B cell (primary cell): ENCODE measurements at regions not wholly inside any gene's neighbourhood (a gene's known extent, or its start where the extent isn't known, plus 50 kb on each side); places are given as distances from the start of the nearest gene placed in this dataset.

Experiments
- ATAC-seq: fragments of 200-7000 bp; cut with Tn5 transposase; one replicate; pipeline ENCODE4 v1.10.0; 2021; ENCODE audit warnings: low read depth, mild to moderate bottlenecking, moderate number of reproducible peaks, moderate library complexity
- CTCF ChIA-PET: fragments of 350-600 bp; sonication (Branson Sonifier 250); formaldehyde crosslinking; loops from one replicate; lab custom pipeline; 2021; ENCODE audit warnings: antibody characterized with exemption, inconsistent platforms; lab: Charles Lee
- POLR2A ChIA-PET: fragments of 350-600 bp; sonication (Branson Sonifier 250); formaldehyde crosslinking; loops from one replicate; lab custom pipeline; 2021; ENCODE audit warnings: antibody characterized with exemption; lab: Charles Lee
- DNase-seq: peaks from one replicate; pipeline ENCODE4 v3.0.0; 2013
- H2AFZ ChIP-seq: 2 replicates; pipeline ENCODE4 v1.6.1; 2012; ENCODE audit warnings: mild to moderate bottlenecking, low read depth, low read length; ENCODE audit not compliant: insufficient read depth, poor library complexity, severe bottlenecking
- H3K27ac ChIP-seq, 2 donors: 1 replicate in 1 of 2; 2 replicates in 1 of 2; pipeline ENCODE4 v1.5.1; 2012 to 2013; ENCODE audit warnings: low read length in 2 of 2, mild to moderate bottlenecking in 2 of 2, moderate library complexity in 1 of 2
- H3K27me3 ChIP-seq, 4 experiments: fragments of 200-600 bp in 1 of 4; sonication (generic) in 1 of 4; replicated peaks in 1 of 4; 1 replicate in 2 of 4; 2 replicates in 2 of 4; pipeline versions ENCODE4 v1.6.1 to v1.7.0; 2013 to 2016; ENCODE audit warnings: low read length in 3 of 4, mild to moderate bottlenecking in 2 of 4, mixed read lengths in 1 of 4, moderate library complexity in 1 of 4; ENCODE audit not compliant: insufficient read depth in 4 of 4, control insufficient read depth in 3 of 4; ENCODE audit errors: control extremely low read depth in 1 of 4
- H3K36me3 ChIP-seq, 2 experiments: replicated peaks in 1 of 2; 1 replicate in 1 of 2; 2 replicates in 1 of 2; pipeline versions ENCODE4 v1.6.1 to v1.7.1; 2013; ENCODE audit warnings: low read length in 1 of 2; ENCODE audit not compliant: insufficient read depth in 2 of 2, control insufficient read depth in 1 of 2; ENCODE audit errors: control extremely low read depth in 1 of 2, extremely low read depth in 1 of 2
- H3K4me1 ChIP-seq, 2 donors: fragments of 200-600 bp in 1 of 2; sonication (generic) in 1 of 2; 1 replicate in 1 of 2; 2 replicates in 1 of 2; pipeline versions ENCODE4 v1.5.1 to v1.6.1; 2013 to 2017; ENCODE audit warnings: low read length in 2 of 2; ENCODE audit not compliant: control insufficient read depth in 2 of 2, insufficient read depth in 2 of 2
- H3K4me2 ChIP-seq: replicated peaks from 2 replicates; pipeline ENCODE3; 2012; ENCODE audit warnings: mild to moderate bottlenecking, low read depth, low read length; ENCODE audit not compliant: poor library complexity, severe bottlenecking
- H3K4me3 ChIP-seq, 5 experiments: fragments of 200-600 bp in 1 of 5; sonication (generic) in 1 of 5; 1 replicate in 3 of 5; 2 replicates in 2 of 5; pipeline versions ENCODE4 v1.5.1 to v1.7.0; 2011 to 2016; ENCODE audit warnings: low read length in 4 of 5, mild to moderate bottlenecking in 4 of 5, low read depth in 2 of 5, control low read depth in 1 of 5, moderate library complexity in 1 of 5; ENCODE audit not compliant: insufficient read depth in 1 of 5; ENCODE audit errors: control extremely low read depth in 1 of 5, extremely low read depth in 1 of 5
- H3K79me2 ChIP-seq: fragments of 200-600 bp; sonication (generic); one replicate; pipeline ENCODE4 v1.6.0; 2016; ENCODE audit warnings: low read length; ENCODE audit not compliant: control insufficient read depth, insufficient read depth
- H3K9ac ChIP-seq: fragments of 200-600 bp; sonication (generic); 2 replicates; pipeline ENCODE4 v1.6.1; 2017; ENCODE audit warnings: mild to moderate bottlenecking, low read length, moderate library complexity
- H3K9me3 ChIP-seq, 3 donors: one replicate each; pipeline versions ENCODE4 v1.6.1 to v1.7.1; 2013; ENCODE audit warnings: low read length in 2 of 3; ENCODE audit not compliant: control insufficient read depth in 2 of 3, insufficient read depth in 1 of 3; ENCODE audit errors: control extremely low read depth in 1 of 3
- H4K20me1 ChIP-seq: 2 replicates; pipeline ENCODE4 v1.6.0; 2012; ENCODE audit warnings: mild to moderate bottlenecking, low read length; ENCODE audit not compliant: insufficient read depth, control insufficient read depth, poor library complexity, severe bottlenecking
- H3K27ac Mint-ChIP-seq: one replicate; pipeline ENCODE4 v1.8.0; 2021; ENCODE audit warnings: mixed read lengths
- H3K27me3 Mint-ChIP-seq: one replicate; pipeline ENCODE4 v1.8.0; 2021; ENCODE audit warnings: mixed read lengths
- H3K4me1 Mint-ChIP-seq: one replicate; pipeline ENCODE4 v1.8.0; 2021; ENCODE audit warnings: mixed read lengths
- H3K4me3 Mint-ChIP-seq: one replicate; pipeline ENCODE4 v1.8.0; 2021; ENCODE audit warnings: mixed read lengths
- H3K9me3 Mint-ChIP-seq: one replicate; pipeline ENCODE4 v1.8.0; 2022; ENCODE audit warnings: mixed read lengths; ENCODE audit not compliant: insufficient read depth
- EZH2 ChIP-seq: IDR thresholded peaks from 2 replicates; pipeline ENCODE4 v1.6.1; 2012; ENCODE audit warnings: borderline replicate concordance, low read depth, mild to moderate bottlenecking, moderate library complexity, low read length; ENCODE audit not compliant: insufficient read depth, poor library complexity, severe bottlenecking
- WGBS: methylation state at CpG from one replicate; pipeline ENCODE4 v1.1.5; 2013; ENCODE audit warnings: missing lambda C conversion rate; ENCODE audit not compliant: insufficient coverage; 5-methylcytosine and 5-hydroxymethylcytosine counted together
- intact Hi-C: fragments of 100-400 bp; cut with micrococcal nuclease; formaldehyde crosslinking; loops from one replicate; pipeline ENCODE4 v1.10.0; 2022
- TF ChIP-seq, protein P1 (sequence below): fragments of 200-600 bp; IDR thresholded peaks from one replicate; pipeline ENCODE4 v1.8.0; 2022; ENCODE audit warnings: antibody characterized with exemption, mild to moderate bottlenecking

DNA sequence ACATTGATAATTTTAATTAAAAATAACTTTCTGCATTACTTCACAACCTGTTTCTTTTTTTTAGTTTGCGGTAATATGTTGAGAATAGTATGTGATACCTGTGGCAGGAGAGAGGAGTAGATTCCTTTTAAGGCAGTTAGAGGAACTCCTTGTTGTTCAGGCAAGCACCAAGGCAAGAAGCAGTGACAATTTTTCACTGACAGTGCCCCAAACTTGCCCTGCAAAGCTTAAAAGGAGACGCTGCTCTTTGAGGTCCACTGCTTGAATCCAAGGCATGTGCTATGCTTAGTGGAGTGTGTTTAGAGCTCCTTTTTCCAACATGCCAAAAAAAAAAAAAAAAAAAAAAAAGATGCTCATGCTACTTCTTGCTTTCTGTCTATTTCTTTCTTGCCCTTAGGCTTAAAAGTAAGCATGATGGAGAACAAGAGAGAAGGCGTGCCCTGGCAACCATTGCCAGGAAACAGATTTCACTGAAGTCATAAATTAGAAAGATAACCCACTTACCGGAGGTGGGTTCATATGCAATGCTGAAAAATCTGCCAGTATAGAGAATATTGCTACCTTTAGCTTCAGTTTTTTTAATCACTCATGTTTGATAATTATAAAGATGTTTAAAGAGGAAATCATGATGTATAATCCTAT lies 58.3 kb upstream of the DYRK2 start:
- peaks cover 6% of the 10 kb centered on the region for H3K27me3 Mint-ChIP-seq

More for the DNA sequence above, 58.3 kb upstream of the DYRK2 start:
- TF ChIP-seq, protein P1, sequence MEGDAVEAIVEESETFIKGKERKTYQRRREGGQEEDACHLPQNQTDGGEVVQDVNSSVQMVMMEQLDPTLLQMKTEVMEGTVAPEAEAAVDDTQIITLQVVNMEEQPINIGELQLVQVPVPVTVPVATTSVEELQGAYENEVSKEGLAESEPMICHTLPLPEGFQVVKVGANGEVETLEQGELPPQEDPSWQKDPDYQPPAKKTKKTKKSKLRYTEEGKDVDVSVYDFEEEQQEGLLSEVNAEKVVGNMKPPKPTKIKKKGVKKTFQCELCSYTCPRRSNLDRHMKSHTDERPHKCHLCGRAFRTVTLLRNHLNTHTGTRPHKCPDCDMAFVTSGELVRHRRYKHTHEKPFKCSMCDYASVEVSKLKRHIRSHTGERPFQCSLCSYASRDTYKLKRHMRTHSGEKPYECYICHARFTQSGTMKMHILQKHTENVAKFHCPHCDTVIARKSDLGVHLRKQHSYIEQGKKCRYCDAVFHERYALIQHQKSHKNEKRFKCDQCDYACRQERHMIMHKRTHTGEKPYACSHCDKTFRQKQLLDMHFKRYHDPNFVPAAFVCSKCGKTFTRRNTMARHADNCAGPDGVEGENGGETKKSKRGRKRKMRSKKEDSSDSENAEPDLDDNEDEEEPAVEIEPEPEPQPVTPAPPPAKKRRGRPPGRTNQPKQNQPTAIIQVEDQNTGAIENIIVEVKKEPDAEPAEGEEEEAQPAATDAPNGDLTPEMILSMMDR, result no peak
- TF ChIP-seq EZH2, result no peak
- Histone ChIP-seq H4K20me1 (no peaks in the 10 kb centered on the region), H3K9me3 (no peaks in the 10 kb centered on the region), H3K27me3 (no peaks in the 10 kb centered on the region), H3K27ac (no peak overlapping the region), H2AFZ (peak overlapping the region; percentile 41), H3K9ac (no peak overlapping the region), H3K4me3 (peak overlapping the region in 1 of 5 experiments; percentile 16), H3K36me3 (no peaks in the 10 kb centered on the region), H3K4me2 (peak overlapping the region; percentile 49), H3K4me1 (peaks cover 19 to 21% of the 10 kb centered on the region in 2 donors), H3K79me2 (no peaks in the 10 kb centered on the region)
- peak; percentile 5 for DNase-seq
- Mint-ChIP-seq H3K9me3 (no peaks in the 10 kb centered on the region), H3K4me3 (no peak overlapping the region), H3K27ac (no peak overlapping the region), H3K4me1 (peaks cover 31% of the 10 kb centered on the region)
- WGBS, result 80% methylated on average over 1 of the region's 4 CpGs
- intact Hi-C loops, result loop anchor here (5.0 kb wide), 1 partner anchor 33 kb away; no protein-coding TSS in a partner anchor
- no peak for ATAC-seq
- ChIA-PET POLR2A (no interaction called here), CTCF (interaction anchor here (1.1 to 1.6 kb wide), 2 partner anchors 58 to 353 kb away, joined by 3 to 5 read pairs; partner anchors contain the start of gene DYRK2)
